NB4 (cell line): ENCODE measurements at regions not wholly inside any gene's neighbourhood (a gene's known extent, or its start where the extent isn't known, plus 50 kb on each side); places are given as distances from the start of the nearest gene placed in this dataset.

Experiments
- DNase-seq: peaks from one replicate; pipeline ENCODE4 v3.0.0; 2010; ENCODE audit warnings: low read depth
- H3K4me3 ChIP-seq: one replicate; pipeline ENCODE4 v1.5.1; 2011; ENCODE audit warnings: mild to moderate bottlenecking, low read depth, low read length, moderate library complexity
- CTCF ChIP-seq: IDR thresholded peaks from one replicate; pipeline ENCODE4 v1.5.1; 2012; ENCODE audit warnings: low read depth, low read length
- MAX ChIP-seq: IDR thresholded peaks from 2 replicates; pipeline ENCODE4 v1.6.1; 2011; ENCODE audit warnings: low read depth, low read length
- MYC ChIP-seq: IDR thresholded peaks from 2 replicates; pipeline ENCODE4 v1.6.1; 2011; ENCODE audit warnings: low read depth, low read length
- POLR2A ChIP-seq: IDR thresholded peaks from 2 replicates; pipeline ENCODE4 v1.6.1; 2011; ENCODE audit warnings: mild to moderate bottlenecking; ENCODE audit not compliant: insufficient read length; ENCODE audit errors: extremely low read depth

- H3K4me3 ChIP-seq = no peak overlapping the region
- no peak for TF ChIP-seq MAX
- TF ChIP-seq CTCF = no peak
- TF ChIP-seq POLR2A = no peak
- TF ChIP-seq MYC = no peak
- DNase-seq = no peak
Observed at GRCh38 chr17:68792042-68792685, 163.0 kb downstream of the ABCA8 start.

- TF ChIP-seq CTCF = no peak
- no peak for TF ChIP-seq POLR2A
- no peak for TF ChIP-seq MAX
- no peak for TF ChIP-seq MYC
- H3K4me3 ChIP-seq = no peak overlapping the region
- no peak for DNase-seq
Observed at GRCh38 chr17:68790931-68791330, 164.3 kb downstream of the ABCA8 start.

- no peak overlapping the region for H3K4me3 ChIP-seq
- no peak for DNase-seq
- TF ChIP-seq CTCF = no peak
- TF ChIP-seq MAX = no peak
- TF ChIP-seq POLR2A = no peak
- TF ChIP-seq MYC = no peak
Observed at GRCh38 chr17:68790492-68790891, 164.7 kb downstream of the ABCA8 start.

GRCh38 chr17:68789203-68789962 lies 165.8 kb downstream of the ABCA8 start:
- TF ChIP-seq MYC (no peak), MAX (no peak), CTCF (no peak), POLR2A (no peak)
- no peak overlapping the region for H3K4me3 ChIP-seq
- no peak for DNase-seq

GRCh38 chr17:68785565-68786486 lies 169.4 kb downstream of the ABCA8 start:
- TF ChIP-seq CTCF (no peak), MAX (no peak), MYC (no peak), POLR2A (no peak)
- DNase-seq = no peak
- H3K4me3 ChIP-seq = no peak overlapping the region
